Suprapubic skin (tissue), 4 donors: ENCODE measurements at regions not wholly inside any gene's neighbourhood (a gene's known extent, or its start where the extent isn't known, plus 50 kb on each side); places are given as distances from the start of the nearest gene placed in this dataset.

ENCODE experiments used
- CTCF ChIP-seq, 2 donors: fragments of 200-600 bp in 1 of 2; fragments of 450-650 bp in 1 of 2; sonication (generic) in 1 of 2; IDR thresholded peaks; one replicate each; pipeline ENCODE4 v1.5.1; 2016 to 2019; ENCODE audit warnings: antibody characterized with exemption in 2 of 2, mild to moderate bottlenecking in 1 of 2, moderate library complexity in 1 of 2
- EP300 ChIP-seq: sonication (generic); formaldehyde crosslinking; IDR thresholded peaks from one replicate; pipeline ENCODE4 v1.6.1; 2017; ENCODE audit warnings: antibody characterized with exemption
- POLR2A ChIP-seq, 2 donors: fragments of 450-650 bp; IDR thresholded peaks; one replicate each; pipeline ENCODE4 v1.6.1; 2017; ENCODE audit warnings: antibody characterized with exemption in 2 of 2, mild to moderate bottlenecking in 2 of 2, moderate library complexity in 2 of 2
- POLR2AphosphoS5 ChIP-seq, 3 donors: sonication (generic); formaldehyde crosslinking; IDR thresholded peaks; one replicate each; pipeline ENCODE4 v1.6.1; 2017; ENCODE audit warnings: antibody characterized with exemption in 3 of 3

GRCh38 chr21:25402134-25402961 lies 204.9 kb downstream of the MRPL39 start:
- TF ChIP-seq CTCF (IDR thresholded peaks at IDR 0.05) (no peak), EP300 (no peak), POLR2A (IDR thresholded peaks at IDR 0.05) (no peak), POLR2AphosphoS5 (IDR thresholded peaks at IDR 0.05) (no peak)
